Upper lobe of left lung (tissue), 4 donors: ENCODE measurements at regions not wholly inside any gene's neighbourhood (a gene's known extent, or its start where the extent isn't known, plus 50 kb on each side); places are given as distances from the start of the nearest gene placed in this dataset.

Experiments
- POLR2A ChIP-seq, 4 donors: fragments of 450-650 bp; IDR thresholded peaks; one replicate each; pipeline ENCODE4 v1.5.1; 2016 to 2017; ENCODE audit warnings: antibody characterized with exemption in 4 of 4, mild to moderate bottlenecking in 2 of 4
- POLR2AphosphoS5 ChIP-seq, 2 donors: sonication (generic); formaldehyde crosslinking; IDR thresholded peaks; one replicate each; pipeline ENCODE4 v1.5.1; 2017; ENCODE audit warnings: antibody characterized with exemption in 2 of 2
- TF ChIP-seq, protein P1 (sequence below), 6 experiments: fragments of 450-650 bp in 4 of 6; fragments of 200-600 bp in 2 of 6; sonication (generic) in 2 of 6; IDR thresholded peaks; one replicate each; pipeline ENCODE4 v1.5.1; 2016 to 2019; ENCODE audit warnings: antibody characterized with exemption in 6 of 6

DNA sequence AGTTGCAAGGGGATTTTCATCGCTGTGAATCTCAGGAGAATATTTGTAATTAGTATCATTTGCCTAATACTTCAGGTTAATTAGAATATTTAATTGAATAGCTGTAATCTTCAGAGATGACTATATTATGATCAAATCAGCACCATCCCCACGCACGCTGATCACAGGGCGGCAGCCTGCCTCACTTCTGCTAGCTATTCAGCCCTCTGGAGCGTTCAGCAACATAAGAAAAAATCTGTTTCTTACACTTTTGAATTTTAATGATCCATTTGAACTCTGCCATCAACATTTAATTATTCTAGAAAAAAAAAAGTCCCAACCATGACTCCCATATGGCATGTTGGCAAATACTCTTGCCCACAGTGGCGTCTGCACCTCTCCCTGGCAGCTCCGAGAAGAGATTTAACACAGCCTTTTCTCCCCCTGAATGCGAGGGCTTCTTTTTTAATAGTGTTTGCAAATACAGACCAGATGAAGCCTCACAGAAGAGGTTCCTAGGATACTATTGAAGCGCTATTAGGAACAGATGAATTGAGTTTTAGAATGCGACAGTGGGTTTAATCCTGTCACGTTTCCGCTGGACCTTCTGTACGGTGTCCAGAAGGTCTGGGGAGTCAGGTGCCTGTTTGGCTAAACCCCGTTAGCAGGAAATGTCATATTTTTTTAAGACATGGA, 731.9 kb upstream of the SALL3 start:
- TF ChIP-seq, protein P1, sequence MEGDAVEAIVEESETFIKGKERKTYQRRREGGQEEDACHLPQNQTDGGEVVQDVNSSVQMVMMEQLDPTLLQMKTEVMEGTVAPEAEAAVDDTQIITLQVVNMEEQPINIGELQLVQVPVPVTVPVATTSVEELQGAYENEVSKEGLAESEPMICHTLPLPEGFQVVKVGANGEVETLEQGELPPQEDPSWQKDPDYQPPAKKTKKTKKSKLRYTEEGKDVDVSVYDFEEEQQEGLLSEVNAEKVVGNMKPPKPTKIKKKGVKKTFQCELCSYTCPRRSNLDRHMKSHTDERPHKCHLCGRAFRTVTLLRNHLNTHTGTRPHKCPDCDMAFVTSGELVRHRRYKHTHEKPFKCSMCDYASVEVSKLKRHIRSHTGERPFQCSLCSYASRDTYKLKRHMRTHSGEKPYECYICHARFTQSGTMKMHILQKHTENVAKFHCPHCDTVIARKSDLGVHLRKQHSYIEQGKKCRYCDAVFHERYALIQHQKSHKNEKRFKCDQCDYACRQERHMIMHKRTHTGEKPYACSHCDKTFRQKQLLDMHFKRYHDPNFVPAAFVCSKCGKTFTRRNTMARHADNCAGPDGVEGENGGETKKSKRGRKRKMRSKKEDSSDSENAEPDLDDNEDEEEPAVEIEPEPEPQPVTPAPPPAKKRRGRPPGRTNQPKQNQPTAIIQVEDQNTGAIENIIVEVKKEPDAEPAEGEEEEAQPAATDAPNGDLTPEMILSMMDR (IDR thresholded peaks at IDR 0.05): no peak
- no peak for TF ChIP-seq POLR2A (IDR thresholded peaks at IDR 0.05)
- TF ChIP-seq POLR2AphosphoS5 (IDR thresholded peaks at IDR 0.05): no peak
